Esophagus muscularis mucosa (tissue), 4 donors: ENCODE measurements at regions not wholly inside any gene's neighbourhood (a gene's known extent, or its start where the extent isn't known, plus 50 kb on each side); places are given as distances from the start of the nearest gene placed in this dataset.

Source experiments
- CTCF ChIP-seq, 3 experiments: fragments of 200-600 bp in 2 of 3; fragments of 450-650 bp in 1 of 3; sonication (generic) in 2 of 3; IDR thresholded peaks; one replicate each; pipeline ENCODE4 v1.5.1; 2017 to 2019; ENCODE audit warnings: antibody characterized with exemption in 3 of 3, mild to moderate bottlenecking in 2 of 3, moderate library complexity in 1 of 3
- EP300 ChIP-seq: sonication (generic); formaldehyde crosslinking; IDR thresholded peaks from one replicate; pipeline ENCODE4 v1.6.1; 2017; ENCODE audit warnings: antibody characterized with exemption
- POLR2A ChIP-seq: fragments of 450-650 bp; IDR thresholded peaks from one replicate; pipeline ENCODE4 v1.6.1; 2017; ENCODE audit warnings: antibody characterized with exemption, moderate library complexity, mild to moderate bottlenecking, low read depth

GRCh38 chr12:58044966-58045365 is 103.6 kb downstream of the ATP23 start:
- TF ChIP-seq CTCF (IDR thresholded peaks at IDR 0.05) (no peak), POLR2A (no peak), EP300 (no peak)
